Skeletal muscle satellite cell (primary cell): ENCODE measurements at regions not wholly inside any gene's neighbourhood (a gene's known extent, or its start where the extent isn't known, plus 50 kb on each side); places are given as distances from the start of the nearest gene placed in this dataset.
"Not testable (repeated sequence)": the region's sequence is repeated elsewhere in the genome, so short reads cannot be mapped to it uniquely, and the experiment has no call there.

Experiments
- H3K27me3 ChIP-seq: 2 replicates; pipeline ENCODE4 v1.7.0; 2013; ENCODE audit warnings: low read length; ENCODE audit not compliant: control insufficient read depth, insufficient read depth
- H3K36me3 ChIP-seq: 2 replicates; pipeline ENCODE4 v1.7.0; 2013; ENCODE audit warnings: mild to moderate bottlenecking, control low read depth, low read length; ENCODE audit not compliant: insufficient read depth
- H3K4me1 ChIP-seq: 2 replicates; pipeline ENCODE4 v1.7.0; 2013; ENCODE audit warnings: low read length; ENCODE audit not compliant: control insufficient read depth, insufficient read depth
- H3K4me2 ChIP-seq: 2 replicates; pipeline ENCODE4 v1.7.0; 2013; ENCODE audit warnings: mild to moderate bottlenecking, low read length
- H3K4me3 ChIP-seq: 2 replicates; pipeline ENCODE4 v1.7.0; 2013; ENCODE audit warnings: low read length
- H3K9ac ChIP-seq: 2 replicates; pipeline ENCODE4 v1.7.0; 2013; ENCODE audit warnings: mild to moderate bottlenecking, low read depth, low read length, moderate library complexity
- H3K9me3 ChIP-seq: replicated peaks from 2 replicates; pipeline ENCODE4 v1.7.0; 2013; ENCODE audit warnings: mild to moderate bottlenecking, control low read depth, low read length

GRCh38 chr1:146774988-146775387 lies 163.1 kb upstream of the NBPF12 start:
- not testable (repeated sequence) for H3K9ac ChIP-seq, H3K4me1 ChIP-seq, H3K36me3 ChIP-seq, H3K27me3 ChIP-seq, H3K9me3 ChIP-seq, H3K4me3 ChIP-seq, H3K4me2 ChIP-seq

GRCh38 chr1:146774271-146774670 lies 163.9 kb upstream of the NBPF12 start:
- not testable (repeated sequence) for H3K4me3 ChIP-seq, H3K4me1 ChIP-seq, H3K9me3 ChIP-seq, H3K9ac ChIP-seq, H3K4me2 ChIP-seq, H3K36me3 ChIP-seq, H3K27me3 ChIP-seq

GRCh38 chr1:146771409-146771808 lies 166.7 kb upstream of the NBPF12 start:
- not testable (repeated sequence) for H3K9me3 ChIP-seq, H3K4me2 ChIP-seq, H3K27me3 ChIP-seq, H3K4me1 ChIP-seq, H3K4me3 ChIP-seq, H3K36me3 ChIP-seq, H3K9ac ChIP-seq

- H3K4me2 ChIP-seq, H3K9me3 ChIP-seq, H3K9ac ChIP-seq: not testable (repeated sequence)
Measured at GRCh38 chr1:146770998-146771397, 167.1 kb upstream of the NBPF12 start.

GRCh38 chr1:146763234-146763633 lies 174.9 kb upstream of the NBPF12 start:
- H3K9ac ChIP-seq, H3K4me1 ChIP-seq, H3K4me3 ChIP-seq, H3K36me3 ChIP-seq, H3K4me2 ChIP-seq, H3K27me3 ChIP-seq, H3K9me3 ChIP-seq: not testable (repeated sequence)

More at GRCh38 chr1:146770998-146771397, 167.1 kb upstream of the NBPF12 start:
- not testable (repeated sequence) for H3K4me1 ChIP-seq, H3K27me3 ChIP-seq, H3K36me3 ChIP-seq, H3K4me3 ChIP-seq

- H3K4me1 ChIP-seq, H3K36me3 ChIP-seq, H3K4me3 ChIP-seq, H3K27me3 ChIP-seq, H3K4me2 ChIP-seq, H3K9ac ChIP-seq, H3K9me3 ChIP-seq: not testable (repeated sequence)
Measured at GRCh38 chr1:146756858-146757257, 181.3 kb upstream of the NBPF12 start.

- not testable (repeated sequence) for H3K4me3 ChIP-seq, H3K4me2 ChIP-seq, H3K36me3 ChIP-seq, H3K9ac ChIP-seq, H3K9me3 ChIP-seq, H3K27me3 ChIP-seq, H3K4me1 ChIP-seq
Measured at GRCh38 chr1:146748686-146749085, 189.4 kb upstream of the NBPF12 start.

GRCh38 chr1:146731981-146732680 lies 206.0 kb upstream of the NBPF12 start:
- not testable (repeated sequence) for H3K27me3 ChIP-seq, H3K9ac ChIP-seq, H3K4me2 ChIP-seq, H3K36me3 ChIP-seq, H3K9me3 ChIP-seq, H3K4me1 ChIP-seq, H3K4me3 ChIP-seq

- not testable (repeated sequence) for H3K9ac ChIP-seq, H3K9me3 ChIP-seq, H3K4me1 ChIP-seq, H3K4me3 ChIP-seq, H3K27me3 ChIP-seq, H3K4me2 ChIP-seq, H3K36me3 ChIP-seq
Measured at GRCh38 chr1:146729642-146730344, 208.3 kb upstream of the NBPF12 start.

- H3K9ac ChIP-seq, H3K9me3 ChIP-seq, H3K4me3 ChIP-seq, H3K36me3 ChIP-seq, H3K4me1 ChIP-seq, H3K27me3 ChIP-seq, H3K4me2 ChIP-seq: not testable (repeated sequence)
Measured at GRCh38 chr1:146715054-146715453, 223.1 kb upstream of the NBPF12 start.

GRCh38 chr1:146710838-146711521 lies 227.1 kb upstream of the NBPF12 start:
- H3K9me3 ChIP-seq, H3K27me3 ChIP-seq, H3K9ac ChIP-seq, H3K4me1 ChIP-seq, H3K4me3 ChIP-seq, H3K36me3 ChIP-seq, H3K4me2 ChIP-seq: not testable (repeated sequence)

- not testable (repeated sequence) for H3K36me3 ChIP-seq, H3K4me2 ChIP-seq, H3K27me3 ChIP-seq, H3K9me3 ChIP-seq, H3K4me1 ChIP-seq, H3K9ac ChIP-seq, H3K4me3 ChIP-seq
Measured at GRCh38 chr1:146709302-146709701, 228.8 kb upstream of the NBPF12 start.
